OCI-LY1 (cell line): ENCODE measurements at regions not wholly inside any gene's neighbourhood (a gene's known extent, or its start where the extent isn't known, plus 50 kb on each side); places are given as distances from the start of the nearest gene placed in this dataset.

Experiments used
- H2AFZ ChIP-seq: fragments of 200-600 bp; sonication (generic), shearing (Covaris generic); 2 replicates; pipeline ENCODE4 v1.6.0; 2014; ENCODE audit warnings: antibody characterized with exemption, mild to moderate bottlenecking, low read length
- H3F3A ChIP-seq: fragments of 200-600 bp; sonication (generic), shearing (Covaris generic); 2 replicates; pipeline ENCODE4 v1.6.0; 2014; ENCODE audit warnings: mild to moderate bottlenecking, antibody characterized with exemption, low read length, moderate library complexity; ENCODE audit not compliant: insufficient read depth
- H3K27ac ChIP-seq: fragments of 200-600 bp; sonication (generic); 2 replicates; pipeline ENCODE4 v1.5.1; 2014; ENCODE audit warnings: low read length, mixed run types, mild to moderate bottlenecking, low read depth; ENCODE audit not compliant: poor library complexity, severe bottlenecking
- H3K27me3 ChIP-seq: fragments of 200-600 bp; sonication (generic); 2 replicates; pipeline ENCODE4 v1.6.0; 2014; ENCODE audit warnings: antibody characterized with exemption, mild to moderate bottlenecking, low read length, moderate library complexity; ENCODE audit not compliant: insufficient read depth
- H3K36me3 ChIP-seq: fragments of 200-600 bp; sonication (generic); 2 replicates; pipeline ENCODE4 v1.6.1; 2014; ENCODE audit warnings: mild to moderate bottlenecking, antibody characterized with exemption, low read length, moderate library complexity, mixed read lengths; ENCODE audit not compliant: insufficient read depth
- H3K4me1 ChIP-seq: fragments of 200-600 bp; sonication (generic); 2 replicates; pipeline ENCODE4 v1.5.1; 2014; ENCODE audit warnings: mild to moderate bottlenecking, low read length, moderate library complexity; ENCODE audit not compliant: insufficient read depth, severe bottlenecking
- H3K4me2 ChIP-seq: fragments of 200-600 bp; sonication (generic), shearing (Covaris generic); 2 replicates; pipeline ENCODE4 v1.6.1; 2014; ENCODE audit warnings: low read length
- H3K4me3 ChIP-seq: fragments of 200-600 bp; sonication (generic); 2 replicates; pipeline ENCODE4 v1.5.1; 2014; ENCODE audit warnings: low read length, low read depth, mild to moderate bottlenecking, mixed read lengths; ENCODE audit not compliant: poor library complexity, severe bottlenecking
- H3K79me2 ChIP-seq: fragments of 200-600 bp; shearing (Covaris generic); 2 replicates; pipeline ENCODE4 v1.6.1; 2016; ENCODE audit warnings: mixed run types, low read length, mixed read lengths; ENCODE audit not compliant: insufficient read depth
- H3K9ac ChIP-seq: fragments of 200-600 bp; sonication (generic), shearing (Covaris generic); 2 replicates; pipeline ENCODE4 v1.6.1; 2014; ENCODE audit warnings: mild to moderate bottlenecking, low read length, mixed read lengths
- H3K9me2 ChIP-seq: fragments of 200-600 bp; sonication (generic), shearing (Covaris generic); 2 replicates; pipeline ENCODE4 v1.6.1; 2014; ENCODE audit warnings: low read depth, mild to moderate bottlenecking, low read length, mixed read lengths
- H3K9me3 ChIP-seq: fragments of 200-600 bp; shearing (Covaris generic); 2 replicates; pipeline ENCODE4 v1.6.1; 2014; ENCODE audit warnings: low read length, mixed read lengths
- H4K20me1 ChIP-seq: fragments of 200-600 bp; sonication (generic), shearing (Covaris generic); 2 replicates; pipeline ENCODE4 v1.6.0; 2016; ENCODE audit warnings: mild to moderate bottlenecking, low read length; ENCODE audit not compliant: insufficient read depth
- CTCF ChIP-seq: fragments of 200-600 bp; sonication (generic), shearing (Covaris generic); IDR thresholded peaks from 2 replicates; pipeline ENCODE4 v1.5.1; 2017; ENCODE audit warnings: mild to moderate bottlenecking, antibody characterized with exemption, low read length, moderate library complexity, mixed read lengths
- EZH2 ChIP-seq: fragments of 200-600 bp; sonication (generic), shearing (Covaris generic); IDR thresholded peaks from 2 replicates; pipeline ENCODE4 v1.8.0; 2017; ENCODE audit warnings: borderline replicate concordance, mixed run types, mild to moderate bottlenecking, antibody characterized with exemption, low read length, moderate library complexity, mixed read lengths

- Histone ChIP-seq H3K9ac (no peak overlapping the region), H3K27me3 (no peaks in the 10 kb centered on the region), H3F3A (no peaks in the 10 kb centered on the region), H3K27ac (no peak overlapping the region), H3K36me3 (no peaks in the 10 kb centered on the region), H3K9me2 (no peaks in the 10 kb centered on the region), H3K4me3 (no peak overlapping the region), H3K4me1 (no peaks in the 10 kb centered on the region), H4K20me1 (no peaks in the 10 kb centered on the region), H3K4me2 (no peak overlapping the region), H3K9me3 (no peaks in the 10 kb centered on the region), H2AFZ (no peak overlapping the region), H3K79me2 (no peaks in the 10 kb centered on the region)
- no peak for TF ChIP-seq EZH2
- no peak for TF ChIP-seq CTCF
Observed at GRCh38 chr4:174100910-174101309, 182.6 kb downstream of the FBXO8 start.

- no peaks in the 10 kb centered on the region for H4K20me1 ChIP-seq
- H3K4me3 ChIP-seq, result no peak overlapping the region
- H3K79me2 ChIP-seq, result no peaks in the 10 kb centered on the region
- no peaks in the 10 kb centered on the region for H3K27me3 ChIP-seq
- H3K4me2 ChIP-seq, result no peak overlapping the region
- H3F3A ChIP-seq, result no peaks in the 10 kb centered on the region
- H2AFZ ChIP-seq, result no peak overlapping the region
- no peak overlapping the region for H3K9ac ChIP-seq
- TF ChIP-seq CTCF, result no peak
- H3K27ac ChIP-seq, result no peak overlapping the region
- no peaks in the 10 kb centered on the region for H3K36me3 ChIP-seq
- no peaks in the 10 kb centered on the region for H3K4me1 ChIP-seq
- no peaks in the 10 kb centered on the region for H3K9me2 ChIP-seq
- H3K9me3 ChIP-seq, result no peaks in the 10 kb centered on the region
Observed at GRCh38 chr4:174099712-174100111, 183.8 kb downstream of the FBXO8 start.

GRCh38 chr4:174096999-174097398 lies 186.5 kb downstream of the FBXO8 start:
- no peak overlapping the region for H3K4me2 ChIP-seq
- H3K79me2 ChIP-seq, result no peaks in the 10 kb centered on the region
- no peaks in the 10 kb centered on the region for H3K9me2 ChIP-seq
- no peaks in the 10 kb centered on the region for H3K27me3 ChIP-seq
- H3K9me3 ChIP-seq, result no peaks in the 10 kb centered on the region
- no peak overlapping the region for H3K27ac ChIP-seq
- H3F3A ChIP-seq, result no peaks in the 10 kb centered on the region
- H4K20me1 ChIP-seq, result no peaks in the 10 kb centered on the region
- H2AFZ ChIP-seq, result no peak overlapping the region
- H3K36me3 ChIP-seq, result no peaks in the 10 kb centered on the region
- TF ChIP-seq EZH2 (no peak), CTCF (no peak)
- no peak overlapping the region for H3K9ac ChIP-seq
- no peak overlapping the region for H3K4me3 ChIP-seq
- no peaks in the 10 kb centered on the region for H3K4me1 ChIP-seq
